K562 (cell line): ENCODE measurements at regions not wholly inside any gene's neighbourhood (a gene's known extent, or its start where the extent isn't known, plus 50 kb on each side); places are given as distances from the start of the nearest gene placed in this dataset.

Source experiments
- ATAC-seq: fragments of 200-7000 bp; cut with Tn5 transposase; 3 replicates; pipeline ENCODE4 v1.9.1; 2020; ENCODE audit warnings: moderate library complexity
- BruUV-seq: library from RNA; stranded (reverse); fragments of 400-500 nt; replicated peaks from 2 replicates; lab custom pipeline; 2021; lab: Mats Ljungman, UMichigan
- CTCF ChIA-PET: fragments of 300-600 bp; formaldehyde crosslinking; extraction: SDS; loops from one replicate; lab custom pipeline; 2021; ENCODE audit warnings: low intra/inter-chr PET ratio; lab: Yijun Ruan, JAX
- POLR2A ChIA-PET: fragments of 300-600, 350-650 bp; sonication (Branson Sonifier 250); formaldehyde crosslinking; extraction: SDS; loops from one replicate; lab custom pipeline; 2021; ENCODE audit warnings: antibody characterized with exemption, inconsistent platforms; lab: Yijun Ruan, JAX
- DNase-seq, 4 experiments: peaks; one replicate each; pipeline versions ENCODE4 v3.0.0 to v3.0.0-alpha.2; 2011 to 2018; ENCODE audit warnings: low spot score in 3 of 4, mixed read lengths in 3 of 4; ENCODE audit errors: extremely low read depth in 1 of 4
- FAIRE-seq: peaks from 2 replicates; lab custom pipeline; 2011; peaks lifted over from hg19 to GRCh38; lab: Jason Lieb, UNC
- H2AFZ ChIP-seq: 2 replicates; pipeline ENCODE4 v1.6.0; 2011; ENCODE audit warnings: low read depth, low read length, control low read depth, inconsistent platforms
- H3K27ac ChIP-seq: fragments of 200-600 bp; 3 replicates; pipeline ENCODE4 v1.8.0; 2011; ENCODE audit warnings: low read depth, mild to moderate bottlenecking, control low read depth, inconsistent platforms, low read length, moderate library complexity, mixed read lengths; ENCODE audit errors: extremely low read depth
- H3K27me3 ChIP-seq, 2 experiments: fragments of 300-600 bp in 1 of 2; 2 replicates in 1 of 2; 3 replicates in 1 of 2; pipeline versions ENCODE4 v1.6.0 to v1.8.0; 2011; ENCODE audit warnings: inconsistent platforms in 2 of 2, low read length in 2 of 2, mild to moderate bottlenecking in 1 of 2, mixed read lengths in 1 of 2, moderate library complexity in 1 of 2; ENCODE audit not compliant: control insufficient read depth in 2 of 2, insufficient read depth in 2 of 2
- H3K36me3 ChIP-seq: fragments of 300-600 bp; 3 replicates; pipeline ENCODE4 v1.8.0; 2011; ENCODE audit warnings: mild to moderate bottlenecking, low read length, inconsistent platforms; ENCODE audit not compliant: control insufficient read depth, insufficient read depth
- H3K4me1 ChIP-seq, 2 experiments: fragments of 200-600 bp in 1 of 2; replicated peaks in 1 of 2; 2 replicates in 1 of 2; 3 replicates in 1 of 2; pipeline versions ENCODE4 v1.5.1 to v1.8.0; 2011; ENCODE audit warnings: inconsistent platforms in 2 of 2, low read length in 2 of 2, mild to moderate bottlenecking in 1 of 2, mixed read lengths in 1 of 2, moderate library complexity in 1 of 2; ENCODE audit not compliant: control insufficient read depth in 2 of 2, insufficient read depth in 2 of 2
- H3K4me2 ChIP-seq: 2 replicates; pipeline ENCODE4 v1.6.1; 2011; ENCODE audit warnings: low read length, control low read depth, inconsistent platforms, mixed read lengths; ENCODE audit not compliant: insufficient read depth
- H3K4me3 ChIP-seq: fragments of 200-600 bp; sonication (generic), shearing (Covaris generic); 2 replicates; pipeline ENCODE4 v1.5.1; 2016; ENCODE audit warnings: control low read depth, inconsistent platforms
- H3K79me2 ChIP-seq: fragments of 200-600 bp; 3 replicates; pipeline ENCODE4 v1.8.0; 2011; ENCODE audit warnings: low read length, inconsistent platforms; ENCODE audit not compliant: control insufficient read depth, insufficient read depth
- H3K9ac ChIP-seq, 2 experiments: 2 replicates each; pipeline versions ENCODE4 v1.6.0 to v1.6.1; 2011; ENCODE audit warnings: low read depth in 2 of 2, low read length in 2 of 2, control low read depth in 1 of 2, inconsistent platforms in 1 of 2, mild to moderate bottlenecking in 1 of 2, mixed read lengths in 1 of 2; ENCODE audit not compliant: insufficient read depth in 1 of 2
- H3K9me1 ChIP-seq: one replicate; pipeline ENCODE4 v1.6.0; 2011; ENCODE audit warnings: inconsistent platforms, mild to moderate bottlenecking, low read length, moderate library complexity; ENCODE audit not compliant: control insufficient read depth, insufficient read depth
- H3K9me3 ChIP-seq: replicated peaks from 2 replicates; pipeline ENCODE4 v1.5.1; 2011; ENCODE audit warnings: low read depth, low read length, inconsistent platforms; ENCODE audit not compliant: control insufficient read depth, insufficient read depth
- H4K20me1 ChIP-seq: replicated peaks from 2 replicates; pipeline ENCODE4 v1.6.1; 2011; ENCODE audit warnings: low read length, inconsistent platforms, mixed read lengths; ENCODE audit not compliant: control insufficient read depth, insufficient read depth
- ARID3B ChIP-seq: fragments of 250-450 bp; sonication (Bioruptor Pico); IDR thresholded peaks from 2 replicates; pipeline ENCODE4 v1.4.0; 2020; ENCODE audit warnings: borderline replicate concordance
- HOXB6 ChIP-seq: fragments of 250-450 bp; sonication (Bioruptor Pico); IDR thresholded peaks from 2 replicates; pipeline ENCODE4 v1.5.1; 2022; ENCODE audit warnings: mild to moderate bottlenecking, borderline replicate concordance
- NRF1 ChIP-seq, 2 experiments: fragments of 450-650 bp; IDR thresholded peaks in 1 of 2; conservative IDR thresholded peaks in 1 of 2; 2 replicates each; pipeline ENCODE4 v1.6.1; 2014; ENCODE audit warnings: mild to moderate bottlenecking in 2 of 2
- PHB ChIP-seq: fragments of 250-450 bp; sonication (Bioruptor Pico); IDR thresholded peaks from 2 replicates; pipeline ENCODE4 v1.5.0; 2021
- SREBF2 ChIP-seq: sonication (generic); formaldehyde crosslinking; IDR thresholded peaks from 2 replicates; pipeline ENCODE4 v1.4.0; 2020; ENCODE audit warnings: mild to moderate bottlenecking, missing genetic modification reagents
- ZNF282 ChIP-seq: sonication (generic); formaldehyde crosslinking; IDR thresholded peaks from 2 replicates; pipeline ENCODE4 v1.8.1; 2023; ENCODE audit warnings: missing genetic modification reagents
- ZNF395 ChIP-seq: fragments of 200-800 bp; sonication (Bioruptor generic); IDR thresholded peaks from 2 replicates; pipeline ENCODE4 v1.6.1; 2017; ENCODE audit warnings: missing genetic modification characterization, missing compliant biosample characterization
- WGBS: fragments of 100-300 bp; shearing (Covaris generic); methylation state at CpG from one replicate; pipeline ENCODE4 v1.1.6; 2016; ENCODE audit warnings: low coverage, mixed read lengths; ENCODE audit not compliant: insufficient coverage; ENCODE audit errors: missing lambda C conversion rate; 5-methylcytosine and 5-hydroxymethylcytosine counted together
- in situ Hi-C: fragments of 300-500 bp; cut with MboI; formaldehyde crosslinking; loops from 4 replicates; pipeline ENCODE4 v1.15.0; 2018; ENCODE audit warnings: inconsistent platforms, mixed read lengths
- intact Hi-C: fragments of 100-400 bp; cut with micrococcal nuclease; formaldehyde crosslinking; loops from 2 replicates; pipeline ENCODE4 v1.14.2; 2022

- no peak for TF ChIP-seq ARID3B (CRISPR knock-in tag)
These were observed 57.3 kb upstream of the PLSCR4 start (continued) for GRCh38 chr3:146308222-146308621.

GRCh38 chr3:146307456-146307725, 56.5 kb upstream of the PLSCR4 start:
- no TSS peak for BruUV-seq
- Histone ChIP-seq H3K27ac (no peak overlapping the region), H3K36me3 (no peaks in the 10 kb centered on the region), H3K4me2 (no peak overlapping the region), H3K9me1 (no peaks in the 10 kb centered on the region), H3K9ac (no peak overlapping the region), H4K20me1 (no peaks in the 10 kb centered on the region), H3K4me1 (no peaks in the 10 kb centered on the region), H3K27me3 (no peaks in the 10 kb centered on the region), H3K9me3 (no peaks in the 10 kb centered on the region), H3K4me3 (no peak overlapping the region), H2AFZ (no peak overlapping the region), H3K79me2 (no peaks in the 10 kb centered on the region)
- FAIRE-seq (no peak), DNase-seq (no peak), ATAC-seq (no peak)
- intact Hi-C loops = no loop called here
- 0% methylated on average over 1 of the region's 1 CpG for WGBS
- POLR2A ChIA-PET = no interaction called here
- in situ Hi-C loops = no loop called here
- CTCF ChIA-PET = no interaction called here
- TF ChIP-seq SREBF2 (CRISPR knock-in tag) = no peak
- TF ChIP-seq PHB (CRISPR knock-in tag) = no peak
- no peak for TF ChIP-seq NRF1 (conservative IDR thresholded peaks at IDR 0.05 in 1 of 2, IDR thresholded peaks at IDR 0.05 in 1 of 2)
- no peak for TF ChIP-seq ZNF282 (CRISPR knock-in tag)
- no peak for TF ChIP-seq HOXB6 (CRISPR knock-in tag)
- no peak for TF ChIP-seq ZNF395 (CRISPR knock-in tag)
